ENCODE measurements at regions not wholly inside any gene's neighbourhood (a gene's known extent, or its start where the extent isn't known, plus 50 kb on each side); places are given as distances from the start of the nearest gene placed in this dataset.

DNA sequence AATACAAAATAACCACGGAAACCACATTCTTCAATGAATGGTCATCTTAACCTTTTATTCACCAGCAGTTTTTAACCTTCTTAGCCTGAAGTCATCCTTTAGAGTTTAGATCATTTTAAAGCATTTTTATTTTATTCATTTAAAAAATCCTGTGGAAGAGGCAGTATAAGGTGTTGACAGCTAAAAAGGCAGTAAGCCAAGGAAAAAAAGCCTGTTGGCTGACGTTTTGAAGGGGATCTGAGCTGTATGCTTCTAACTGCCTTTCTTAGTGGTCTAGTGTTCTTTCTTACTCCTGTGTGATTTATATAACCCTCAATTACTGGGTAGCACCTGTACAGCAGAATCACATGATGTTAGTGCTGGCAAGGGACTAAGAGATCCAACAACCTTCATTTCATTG lies 438.3 kb upstream of the SEL1L start:
- no peaks in the 10 kb centered on the region for H3K27me3 ChIP-seq (ENCODE audit: insufficient read depth, low read length, poor library complexity)
- DNase-seq (no peak), ATAC-seq (ENCODE audit: insufficient read depth, low read depth) (no peak)
- TF ChIP-seq EZH2 (IDR thresholded peaks at IDR 0.05; ENCODE audit: borderline replicate concordance, low read depth, low read length, severe bottlenecking) (no peak), CTCF (IDR thresholded peaks at IDR 0.05; ENCODE audit: borderline replicate concordance, extremely low read depth, low read length, poor library complexity, severe bottlenecking) (no peak)
- no peak overlapping the region for H2AFZ ChIP-seq (ENCODE audit: low read depth, low read length)
- H3K36me3 ChIP-seq (ENCODE audit: insufficient read depth, low read length) = no peaks in the 10 kb centered on the region
- no peaks in the 10 kb centered on the region for H3K79me2 ChIP-seq (ENCODE audit: insufficient read depth, low read length)
- peaks cover 2% of the 10 kb centered on the region for H3K9me3 ChIP-seq (ENCODE audit: insufficient read depth, low read length, severe bottlenecking)
- no peaks in the 10 kb centered on the region for H4K20me1 ChIP-seq (ENCODE audit: insufficient read depth, low read length)
- H3K4me2 ChIP-seq (ENCODE audit: insufficient read depth, low read length) = no peak overlapping the region
- no peak overlapping the region for H3K4me3 ChIP-seq (ENCODE audit: low read depth in 1 of 2, low read length in 2 of 2)
- H3K9ac ChIP-seq (ENCODE audit: low read depth, low read length) = no peak overlapping the region
- no peaks in the 10 kb centered on the region for H3K4me1 ChIP-seq (ENCODE audit: insufficient read depth, low read length)
- H3K27ac ChIP-seq (ENCODE audit: low read length) = no peak overlapping the region

DNA sequence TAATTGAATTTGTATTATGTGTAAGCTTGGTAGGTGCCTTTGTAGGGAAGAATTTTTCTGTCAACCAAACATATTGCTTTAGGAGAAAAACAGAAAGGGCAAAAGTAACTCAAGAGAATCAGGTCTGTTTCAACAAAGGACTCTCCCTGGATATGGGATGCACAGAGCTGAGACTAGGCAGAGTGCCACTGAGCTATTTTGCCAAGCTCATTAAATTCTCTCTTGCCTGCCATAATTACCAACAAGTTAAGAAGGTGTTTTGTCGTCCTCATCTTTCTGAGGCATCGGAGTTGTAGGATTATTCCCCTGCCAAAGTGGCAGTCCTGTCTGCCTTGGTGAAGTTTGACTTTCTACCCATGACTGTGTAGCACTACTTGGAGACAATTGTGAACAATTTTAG lies 438.9 kb upstream of the SEL1L start:
- Histone ChIP-seq H3K36me3 (ENCODE audit: insufficient read depth, low read length) (no peaks in the 10 kb centered on the region), H3K4me1 (ENCODE audit: insufficient read depth, low read length) (no peaks in the 10 kb centered on the region), H3K9me3 (ENCODE audit: insufficient read depth, low read length, severe bottlenecking) (peaks cover 2% of the 10 kb centered on the region), H3K4me2 (ENCODE audit: insufficient read depth, low read length) (no peak overlapping the region), H3K27me3 (ENCODE audit: insufficient read depth, low read length, poor library complexity) (no peaks in the 10 kb centered on the region), H3K79me2 (ENCODE audit: insufficient read depth, low read length) (no peaks in the 10 kb centered on the region), H3K27ac (ENCODE audit: low read length) (no peak overlapping the region), H3K4me3 (ENCODE audit: low read depth in 1 of 2, low read length in 2 of 2) (no peak overlapping the region), H3K9ac (ENCODE audit: low read depth, low read length) (no peak overlapping the region), H2AFZ (ENCODE audit: low read depth, low read length) (no peak overlapping the region), H4K20me1 (ENCODE audit: insufficient read depth, low read length) (no peaks in the 10 kb centered on the region)
- DNase-seq = no peak
- ATAC-seq (ENCODE audit: insufficient read depth, low read depth) = no peak
- TF ChIP-seq CTCF (IDR thresholded peaks at IDR 0.05; ENCODE audit: borderline replicate concordance, extremely low read depth, low read length, poor library complexity, severe bottlenecking) (no peak), EZH2 (IDR thresholded peaks at IDR 0.05; ENCODE audit: borderline replicate concordance, low read depth, low read length, severe bottlenecking) (no peak)

DNA sequence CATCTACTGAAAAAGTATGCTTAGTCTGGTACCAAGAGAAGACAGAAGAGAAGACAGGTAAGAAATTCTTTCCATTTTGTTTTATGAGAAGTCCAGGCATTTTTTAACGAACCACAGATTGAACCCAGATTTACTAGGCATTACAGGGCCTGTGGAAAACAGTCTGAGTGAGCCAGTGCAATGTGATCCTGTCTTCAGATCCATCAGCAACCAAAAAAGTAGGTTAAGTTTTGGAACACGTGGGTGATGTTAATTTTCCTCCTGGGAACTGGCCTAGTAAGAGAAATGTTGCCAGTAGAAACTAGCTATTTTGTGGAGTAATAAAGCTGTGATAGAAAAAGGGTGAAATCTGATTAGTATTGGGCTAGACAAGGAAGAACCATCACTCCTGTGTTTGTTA lies 440.9 kb upstream of the SEL1L start:
- Histone ChIP-seq H3K4me2 (ENCODE audit: insufficient read depth, low read length) (no peak overlapping the region), H3K9ac (ENCODE audit: low read depth, low read length) (no peak overlapping the region), H3K36me3 (ENCODE audit: insufficient read depth, low read length) (no peaks in the 10 kb centered on the region), H3K27me3 (ENCODE audit: insufficient read depth, low read length, poor library complexity) (no peaks in the 10 kb centered on the region), H3K27ac (ENCODE audit: low read length) (no peak overlapping the region), H3K79me2 (ENCODE audit: insufficient read depth, low read length) (no peaks in the 10 kb centered on the region), H4K20me1 (ENCODE audit: insufficient read depth, low read length) (no peaks in the 10 kb centered on the region), H3K4me3 (ENCODE audit: low read depth in 1 of 2, low read length in 2 of 2) (no peak overlapping the region), H2AFZ (ENCODE audit: low read depth, low read length) (no peak overlapping the region), H3K4me1 (ENCODE audit: insufficient read depth, low read length) (no peaks in the 10 kb centered on the region), H3K9me3 (ENCODE audit: insufficient read depth, low read length, severe bottlenecking) (no peaks in the 10 kb centered on the region)
- DNase-seq = no peak
- ATAC-seq (ENCODE audit: insufficient read depth, low read depth) = no peak
- no peak for TF ChIP-seq EZH2 (IDR thresholded peaks at IDR 0.05; ENCODE audit: borderline replicate concordance, low read depth, low read length, severe bottlenecking)
- TF ChIP-seq CTCF (IDR thresholded peaks at IDR 0.05; ENCODE audit: borderline replicate concordance, extremely low read depth, low read length, poor library complexity, severe bottlenecking) = no peak

All from DND-41 (cell line).